WTC11 (cell line): ENCODE measurements at regions not wholly inside any gene's neighbourhood (a gene's known extent, or its start where the extent isn't known, plus 50 kb on each side); places are given as distances from the start of the nearest gene placed in this dataset.
"Not testable (repeated sequence)": the region's sequence is repeated elsewhere in the genome, so short reads cannot be mapped to it uniquely, and the experiment has no call there.

ENCODE experiments used
- ATAC-seq: fragments of 200-7000 bp; cut with Tn5 transposase; 2 replicates; pipeline ENCODE4 v1.10.0; 2021; ENCODE audit warnings: mild to moderate bottlenecking, moderate library complexity
- CTCF ChIA-PET: fragments of 300-600 bp; sonication (Branson Sonifier 250); formaldehyde crosslinking; loops from one replicate; lab custom pipeline; 2021; ENCODE audit warnings: antibody characterized with exemption; lab: Charles Lee
- POLR2A ChIA-PET: fragments of 350-600 bp; sonication (Branson Sonifier 250); formaldehyde crosslinking; loops from one replicate; lab custom pipeline; 2021; ENCODE audit warnings: antibody characterized with exemption; lab: Charles Lee
- DNase-seq: peaks from one replicate; pipeline ENCODE4 v3.0.0; 2021; ENCODE audit warnings: low spot score
- H3K27ac Mint-ChIP-seq: 2 replicates; pipeline ENCODE4 v1.8.0; 2021; ENCODE audit warnings: mixed read lengths
- H3K27me3 Mint-ChIP-seq: 2 replicates; pipeline ENCODE4 v1.8.0; 2021; ENCODE audit warnings: low read depth, mild to moderate bottlenecking, moderate library complexity, mixed read lengths
- H3K36me3 Mint-ChIP-seq: 2 replicates; pipeline ENCODE4 v1.8.0; 2021; ENCODE audit warnings: mixed read lengths
- H3K4me1 Mint-ChIP-seq: 2 replicates; pipeline ENCODE4 v1.8.0; 2022; ENCODE audit warnings: mixed read lengths
- H3K4me3 Mint-ChIP-seq: 2 replicates; pipeline ENCODE4 v1.8.0; 2021; ENCODE audit warnings: mild to moderate bottlenecking, moderate library complexity, mixed read lengths
- H3K9me3 Mint-ChIP-seq: 2 replicates; pipeline ENCODE4 v1.8.0; 2021; ENCODE audit warnings: mixed read lengths
- CREM ChIP-seq: sonication (generic); formaldehyde crosslinking; IDR thresholded peaks from 2 replicates; pipeline ENCODE4 v1.8.1; 2022; ENCODE audit warnings: mild to moderate bottlenecking, missing genetic modification reagents, moderate library complexity
- ETV6 ChIP-seq: sonication (generic); formaldehyde crosslinking; IDR thresholded peaks from 2 replicates; pipeline ENCODE4 v1.8.1; 2022; ENCODE audit warnings: mild to moderate bottlenecking, missing genetic modification reagents
- KAT7 ChIP-seq: sonication (generic); formaldehyde crosslinking; IDR thresholded peaks from 2 replicates; pipeline ENCODE4 v1.8.1; 2023; ENCODE audit warnings: missing genetic modification reagents, mild to moderate bottlenecking, borderline replicate concordance
- PRDM15 ChIP-seq: sonication (generic); formaldehyde crosslinking; IDR thresholded peaks from 2 replicates; pipeline ENCODE4 v1.8.0; 2022; ENCODE audit warnings: missing genetic modification reagents
- RELA ChIP-seq: sonication (generic); formaldehyde crosslinking; IDR thresholded peaks from 2 replicates; pipeline ENCODE4 v1.8.1; 2022; ENCODE audit warnings: missing genetic modification reagents, mild to moderate bottlenecking, borderline replicate concordance
- STAT6 ChIP-seq: sonication (generic); formaldehyde crosslinking; conservative IDR thresholded peaks from 2 replicates; pipeline ENCODE4 v1.8.1; 2023; ENCODE audit warnings: mild to moderate bottlenecking, low read depth, missing genetic modification reagents, moderate library complexity
- TEAD1 ChIP-seq: sonication (generic); formaldehyde crosslinking; IDR thresholded peaks from 2 replicates; pipeline ENCODE4 v1.8.0; 2022; ENCODE audit warnings: mild to moderate bottlenecking, missing genetic modification reagents
- ZNF317 ChIP-seq: sonication (generic); formaldehyde crosslinking; IDR thresholded peaks from 2 replicates; pipeline ENCODE4 v1.8.1; 2023; ENCODE audit warnings: low read depth, mild to moderate bottlenecking, moderate library complexity, missing genetic modification reagents, borderline replicate concordance
- TF ChIP-seq, protein P1 (sequence below): fragments of 250-450 bp; sonication (Bioruptor Pico); IDR thresholded peaks from 2 replicates; pipeline ENCODE4 v1.9.0; 2021; ENCODE audit warnings: moderate library complexity, mild to moderate bottlenecking, inconsistent platforms, borderline replicate concordance
- TF ChIP-seq, protein P2 (sequence below): sonication (generic); formaldehyde crosslinking; IDR thresholded peaks from 2 replicates; pipeline ENCODE4 v1.8.1; 2022; ENCODE audit warnings: mild to moderate bottlenecking, moderate library complexity, missing genetic modification reagents
- TF ChIP-seq, protein P3 (sequence below): sonication (generic); formaldehyde crosslinking; IDR thresholded peaks from 2 replicates; pipeline ENCODE4 v1.8.0; 2022; ENCODE audit warnings: mild to moderate bottlenecking, missing genetic modification reagents
- TF ChIP-seq, protein P4 (sequence below): sonication (generic); formaldehyde crosslinking; IDR thresholded peaks from 2 replicates; pipeline ENCODE4 v1.8.0; 2023; ENCODE audit warnings: missing genetic modification reagents, mild to moderate bottlenecking, borderline replicate concordance

- H3K4me1 Mint-ChIP-seq: no peaks in the 10 kb centered on the region
- ATAC-seq (no peak), DNase-seq (no peak)
- no peaks in the 10 kb centered on the region for H3K36me3 Mint-ChIP-seq
- H3K27me3 Mint-ChIP-seq: no peaks in the 10 kb centered on the region
- H3K27ac Mint-ChIP-seq: no peak overlapping the region
- H3K4me3 Mint-ChIP-seq: no peak overlapping the region
- no peaks in the 10 kb centered on the region for H3K9me3 Mint-ChIP-seq
- ChIA-PET CTCF (no interaction called here), POLR2A (no interaction called here)
- TF ChIP-seq ETV6: no peak
These were observed 602.2 kb downstream of the CENPC start for GRCh38 chr4:66943112-66943511.

DNA sequence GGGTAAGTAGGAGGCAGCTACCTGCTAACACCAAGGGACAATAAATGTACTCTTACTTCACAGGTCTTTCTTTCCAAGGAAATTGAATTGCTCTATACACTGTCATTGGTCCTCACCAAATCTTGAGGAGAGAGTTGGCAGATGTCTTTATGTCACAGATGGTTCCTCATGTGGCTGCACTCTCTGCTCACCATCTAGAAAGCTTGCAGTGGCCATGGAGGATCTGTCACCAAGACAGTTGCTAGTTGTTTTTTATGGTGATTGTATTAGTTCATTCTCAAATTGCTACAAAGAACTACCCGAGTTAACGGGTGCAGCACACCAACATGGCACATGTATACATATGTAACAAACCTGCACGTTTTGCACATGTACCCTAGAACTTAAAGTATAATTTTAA lies 613.3 kb downstream of the CENPC start:
- H3K27ac Mint-ChIP-seq, H3K4me3 Mint-ChIP-seq, POLR2A ChIA-PET, H3K27me3 Mint-ChIP-seq, H3K4me1 Mint-ChIP-seq, ATAC-seq, CTCF ChIA-PET, H3K36me3 Mint-ChIP-seq, DNase-seq, H3K9me3 Mint-ChIP-seq: not testable (repeated sequence)

DNA sequence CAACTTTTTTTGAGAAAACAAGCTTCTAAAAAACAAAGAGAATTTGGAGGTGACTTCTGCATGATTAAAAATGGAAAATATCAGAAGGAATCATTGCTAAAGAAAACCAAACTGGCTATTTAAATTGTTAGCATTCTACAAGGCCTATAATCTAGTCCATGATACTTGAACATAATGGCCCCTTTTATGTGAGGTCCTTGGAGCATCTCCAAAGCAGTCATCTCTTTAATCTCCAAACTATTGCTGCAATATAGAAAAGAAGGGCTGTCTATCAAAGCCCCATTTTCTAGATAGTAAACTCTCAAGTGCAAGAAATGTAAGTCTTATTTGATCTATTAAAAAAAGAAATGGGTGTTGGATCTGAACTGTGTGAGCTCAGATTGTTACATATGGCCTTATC lies 615.1 kb downstream of the CENPC start:
- DNase-seq (no peak), ATAC-seq (no peak)
- H3K4me1 Mint-ChIP-seq: no peaks in the 10 kb centered on the region
- TF ChIP-seq, protein P1, sequence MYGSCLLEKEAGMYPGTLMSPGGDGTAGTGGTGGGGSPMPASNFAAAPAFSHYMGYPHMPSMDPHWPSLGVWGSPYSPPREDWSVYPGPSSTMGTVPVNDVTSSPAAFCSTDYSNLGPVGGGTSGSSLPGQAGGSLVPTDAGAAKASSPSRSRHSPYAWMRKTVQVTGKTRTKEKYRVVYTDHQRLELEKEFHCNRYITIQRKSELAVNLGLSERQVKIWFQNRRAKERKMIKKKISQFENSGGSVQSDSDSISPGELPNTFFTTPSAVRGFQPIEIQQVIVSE (CRISPR knock-in tag): no peak
- TF ChIP-seq KAT7 (CRISPR knock-in tag): no peak
- TF ChIP-seq, protein P2, sequence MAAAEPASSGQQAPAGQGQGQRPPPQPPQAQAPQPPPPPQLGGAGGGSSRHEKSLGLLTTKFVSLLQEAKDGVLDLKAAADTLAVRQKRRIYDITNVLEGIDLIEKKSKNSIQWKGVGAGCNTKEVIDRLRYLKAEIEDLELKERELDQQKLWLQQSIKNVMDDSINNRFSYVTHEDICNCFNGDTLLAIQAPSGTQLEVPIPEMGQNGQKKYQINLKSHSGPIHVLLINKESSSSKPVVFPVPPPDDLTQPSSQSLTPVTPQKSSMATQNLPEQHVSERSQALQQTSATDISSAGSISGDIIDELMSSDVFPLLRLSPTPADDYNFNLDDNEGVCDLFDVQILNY (CRISPR knock-in tag): no peak
- TF ChIP-seq RELA (CRISPR knock-in tag): no peak
- no peak for TF ChIP-seq ZNF317
- no peak for TF ChIP-seq STAT6 (CRISPR knock-in tag)
- TF ChIP-seq, protein P3, sequence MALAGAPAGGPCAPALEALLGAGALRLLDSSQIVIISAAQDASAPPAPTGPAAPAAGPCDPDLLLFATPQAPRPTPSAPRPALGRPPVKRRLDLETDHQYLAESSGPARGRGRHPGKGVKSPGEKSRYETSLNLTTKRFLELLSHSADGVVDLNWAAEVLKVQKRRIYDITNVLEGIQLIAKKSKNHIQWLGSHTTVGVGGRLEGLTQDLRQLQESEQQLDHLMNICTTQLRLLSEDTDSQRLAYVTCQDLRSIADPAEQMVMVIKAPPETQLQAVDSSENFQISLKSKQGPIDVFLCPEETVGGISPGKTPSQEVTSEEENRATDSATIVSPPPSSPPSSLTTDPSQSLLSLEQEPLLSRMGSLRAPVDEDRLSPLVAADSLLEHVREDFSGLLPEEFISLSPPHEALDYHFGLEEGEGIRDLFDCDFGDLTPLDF (CRISPR knock-in tag): no peak
- TF ChIP-seq PRDM15 (CRISPR knock-in tag): no peak
- no peak for TF ChIP-seq CREM
- H3K27ac Mint-ChIP-seq: no peak overlapping the region
- H3K4me3 Mint-ChIP-seq: no peak overlapping the region
- H3K9me3 Mint-ChIP-seq: no peaks in the 10 kb centered on the region
- ChIA-PET POLR2A (no interaction called here), CTCF (no interaction called here)
- H3K27me3 Mint-ChIP-seq: no peaks in the 10 kb centered on the region
- no peaks in the 10 kb centered on the region for H3K36me3 Mint-ChIP-seq

- Mint-ChIP-seq H3K27ac (no peak overlapping the region), H3K9me3 (no peaks in the 10 kb centered on the region), H3K36me3 (no peaks in the 10 kb centered on the region), H3K4me3 (no peak overlapping the region), H3K27me3 (no peaks in the 10 kb centered on the region), H3K4me1 (no peaks in the 10 kb centered on the region)
- CTCF ChIA-PET: no interaction called here
- ATAC-seq (no peak), DNase-seq (no peak)
- POLR2A ChIA-PET: no interaction called here
- TF ChIP-seq, protein P4, sequence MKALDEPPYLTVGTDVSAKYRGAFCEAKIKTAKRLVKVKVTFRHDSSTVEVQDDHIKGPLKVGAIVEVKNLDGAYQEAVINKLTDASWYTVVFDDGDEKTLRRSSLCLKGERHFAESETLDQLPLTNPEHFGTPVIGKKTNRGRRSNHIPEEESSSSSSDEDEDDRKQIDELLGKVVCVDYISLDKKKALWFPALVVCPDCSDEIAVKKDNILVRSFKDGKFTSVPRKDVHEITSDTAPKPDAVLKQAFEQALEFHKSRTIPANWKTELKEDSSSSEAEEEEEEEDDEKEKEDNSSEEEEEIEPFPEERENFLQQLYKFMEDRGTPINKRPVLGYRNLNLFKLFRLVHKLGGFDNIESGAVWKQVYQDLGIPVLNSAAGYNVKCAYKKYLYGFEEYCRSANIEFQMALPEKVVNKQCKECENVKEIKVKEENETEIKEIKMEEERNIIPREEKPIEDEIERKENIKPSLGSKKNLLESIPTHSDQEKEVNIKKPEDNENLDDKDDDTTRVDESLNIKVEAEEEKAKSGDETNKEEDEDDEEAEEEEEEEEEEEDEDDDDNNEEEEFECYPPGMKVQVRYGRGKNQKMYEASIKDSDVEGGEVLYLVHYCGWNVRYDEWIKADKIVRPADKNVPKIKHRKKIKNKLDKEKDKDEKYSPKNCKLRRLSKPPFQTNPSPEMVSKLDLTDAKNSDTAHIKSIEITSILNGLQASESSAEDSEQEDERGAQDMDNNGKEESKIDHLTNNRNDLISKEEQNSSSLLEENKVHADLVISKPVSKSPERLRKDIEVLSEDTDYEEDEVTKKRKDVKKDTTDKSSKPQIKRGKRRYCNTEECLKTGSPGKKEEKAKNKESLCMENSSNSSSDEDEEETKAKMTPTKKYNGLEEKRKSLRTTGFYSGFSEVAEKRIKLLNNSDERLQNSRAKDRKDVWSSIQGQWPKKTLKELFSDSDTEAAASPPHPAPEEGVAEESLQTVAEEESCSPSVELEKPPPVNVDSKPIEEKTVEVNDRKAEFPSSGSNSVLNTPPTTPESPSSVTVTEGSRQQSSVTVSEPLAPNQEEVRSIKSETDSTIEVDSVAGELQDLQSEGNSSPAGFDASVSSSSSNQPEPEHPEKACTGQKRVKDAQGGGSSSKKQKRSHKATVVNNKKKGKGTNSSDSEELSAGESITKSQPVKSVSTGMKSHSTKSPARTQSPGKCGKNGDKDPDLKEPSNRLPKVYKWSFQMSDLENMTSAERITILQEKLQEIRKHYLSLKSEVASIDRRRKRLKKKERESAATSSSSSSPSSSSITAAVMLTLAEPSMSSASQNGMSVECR (CRISPR knock-in tag): no peak
- no peak for TF ChIP-seq TEAD1
These were observed 615.6 kb downstream of the CENPC start for GRCh38 chr4:66929748-66930147.
